Spleen (tissue), 11 donors: ENCODE measurements at regions not wholly inside any gene's neighbourhood (a gene's known extent, or its start where the extent isn't known, plus 50 kb on each side); places are given as distances from the start of the nearest gene placed in this dataset.

Experiments
- DNase-seq: peaks from one replicate; pipeline ENCODE4 v3.0.0-alpha.2; 2020
- H3K27ac ChIP-seq, 8 donors: fragments of 200-600 bp; sonication (generic) in 7 of 8; 1 replicate in 4 of 8; 2 replicates in 4 of 8; pipeline versions ENCODE4 v1.5.0 to v1.8.0; 2016 to 2021; ENCODE audit warnings: inconsistent platforms in 4 of 8, mild to moderate bottlenecking in 4 of 8, moderate library complexity in 1 of 8
- H3K27me3 ChIP-seq, 7 donors: fragments of 200-600 bp; sonication (generic) in 6 of 7; replicated peaks in 1 of 7; 1 replicate in 4 of 7; 2 replicates in 3 of 7; pipeline versions ENCODE4 v1.5.0 to v1.8.0; 2016 to 2021; ENCODE audit warnings: inconsistent platforms in 3 of 7, mild to moderate bottlenecking in 1 of 7
- H3K36me3 ChIP-seq, 6 donors: fragments of 200-600 bp; sonication (generic) in 5 of 6; 1 replicate in 4 of 6; 2 replicates in 2 of 6; pipeline versions ENCODE4 v1.5.0 to v1.8.0; 2016 to 2021; ENCODE audit warnings: inconsistent platforms in 2 of 6
- H3K4me1 ChIP-seq, 6 donors: fragments of 200-600 bp; sonication (generic) in 5 of 6; 1 replicate in 3 of 6; 2 replicates in 3 of 6; pipeline versions ENCODE4 v1.5.0 to v1.8.0; 2016 to 2021; ENCODE audit warnings: inconsistent platforms in 3 of 6
- H3K4me3 ChIP-seq, 8 donors: fragments of 200-600 bp; sonication (generic) in 7 of 8; 1 replicate in 4 of 8; 2 replicates in 4 of 8; pipeline versions ENCODE4 v1.5.0 to v1.8.0; 2016 to 2021; ENCODE audit warnings: inconsistent platforms in 4 of 8, mild to moderate bottlenecking in 4 of 8, moderate library complexity in 2 of 8
- H3K9me3 ChIP-seq, 8 donors: fragments of 200-600 bp; sonication (generic) in 7 of 8; 1 replicate in 4 of 8; 2 replicates in 4 of 8; pipeline versions ENCODE4 v1.5.0 to v1.8.0; 2016 to 2021; ENCODE audit warnings: inconsistent platforms in 4 of 8
- CTCF ChIP-seq, 11 experiments: fragments of 200-600 bp in 7 of 11; fragments of 450-650 bp in 4 of 11; sonication (generic) in 4 of 11; IDR thresholded peaks in 8 of 11; conservative IDR thresholded peaks in 3 of 11; 1 replicate in 7 of 11; 2 replicates in 4 of 11; pipeline versions ENCODE4 v1.4.0 to v1.8.0; 2016 to 2021; ENCODE audit warnings: antibody characterized with exemption in 11 of 11, inconsistent platforms in 4 of 11, mild to moderate bottlenecking in 1 of 11
- POLR2A ChIP-seq, 3 donors: fragments of 450-650 bp; IDR thresholded peaks; one replicate each; pipeline ENCODE4 v1.5.1; 2017; ENCODE audit warnings: antibody characterized with exemption in 3 of 3, mild to moderate bottlenecking in 1 of 3
- POLR2AphosphoS5 ChIP-seq, 3 donors: sonication (generic); formaldehyde crosslinking; IDR thresholded peaks; one replicate each; pipeline ENCODE4 v1.5.1; 2017; ENCODE audit warnings: antibody characterized with exemption in 3 of 3
- WGBS, 5 donors: extraction: QIAGEN DNeasy Blood & Tissue Kit in 3 of 5; methylation state at CpG; one replicate each; pipeline versions ENCODE4 v1.1.5 to v1.1.7; 2013 to 2018; 5-methylcytosine and 5-hydroxymethylcytosine counted together
- intact Hi-C: fragments of 100-400 bp; cut with DNase I; formaldehyde crosslinking; loops from one replicate; pipeline ENCODE4 v1.15.0; 2023; ENCODE audit warnings: low total_unique reads
- donor health status: healthy with polysubstance abuse.
- donor health status: DM: no; HTN: no; CAD: no; lungs with moderate emphysema.
- donor health status: DM: no; HTN: no; CAD: no.
- donor health status: Bipolar disorder and iron deficiency.
- donor health status: healthy.
- donor health status: DM: no; HTN: no; CAD: no.
- donor health status: DM: yes; HTN: yes; CAD: no.

GRCh38 chr6:66478705-66479104, 771.7 kb upstream of the EYS start:
- no peak for DNase-seq
- intact Hi-C loops: no loop called here
- no peak overlapping the region for H3K4me3 ChIP-seq
- H3K27ac ChIP-seq: no peak overlapping the region
- 85 to 94% (median 90%) methylated on average over 6 of the region's 6 CpGs for WGBS, 5 donors
- TF ChIP-seq POLR2AphosphoS5 (IDR thresholded peaks at IDR 0.05): no peak
- no peak for TF ChIP-seq CTCF (IDR thresholded peaks at IDR 0.05 in 8 of 11, conservative IDR thresholded peaks at IDR 0.05 in 3 of 11)
- TF ChIP-seq POLR2A (IDR thresholded peaks at IDR 0.05): no peak
- H3K27me3 ChIP-seq: no peaks in the 10 kb centered on the region
- H3K4me1 ChIP-seq: no peaks in the 10 kb centered on the region
- no peaks in the 10 kb centered on the region for H3K36me3 ChIP-seq
- peaks cover 0 to 45% (median 8%) of the 10 kb centered on the region in 8 donors for H3K9me3 ChIP-seq

GRCh38 chr6:66435321-66435720, 728.3 kb upstream of the EYS start:
- Histone ChIP-seq H3K36me3 (no peaks in the 10 kb centered on the region), H3K27me3 (no peaks in the 10 kb centered on the region), H3K4me3 (no peak overlapping the region), H3K27ac (no peak overlapping the region), H3K9me3 (no peaks in the 10 kb centered on the region), H3K4me1 (no peaks in the 10 kb centered on the region)
- TF ChIP-seq POLR2A (IDR thresholded peaks at IDR 0.05) (no peak), CTCF (IDR thresholded peaks at IDR 0.05 in 8 of 11, conservative IDR thresholded peaks at IDR 0.05 in 3 of 11) (no peak), POLR2AphosphoS5 (IDR thresholded peaks at IDR 0.05) (no peak)
- intact Hi-C loops: no loop called here
- no peak for DNase-seq
- WGBS, 5 donors: 78 to 89% (median 81%) methylated on average over 5 of the region's 5 CpGs

- no peak overlapping the region for H3K27ac ChIP-seq
- intact Hi-C loops: no loop called here
- WGBS, 5 donors: 64 to 78% (median 68%) methylated on average over 2 of the region's 2 CpGs
Measured at GRCh38 chr6:66429210-66429609, 722.2 kb upstream of the EYS start.

GRCh38 chr6:66423047-66423446, 716.0 kb upstream of the EYS start:
- DNase-seq: no peak
- Histone ChIP-seq H3K4me1 (no peaks in the 10 kb centered on the region), H3K9me3 (peaks cover 0 to 36% (median 29%) of the 10 kb centered on the region in 8 donors), H3K27me3 (no peaks in the 10 kb centered on the region), H3K36me3 (no peaks in the 10 kb centered on the region), H3K4me3 (no peak overlapping the region), H3K27ac (no peak overlapping the region)
- intact Hi-C loops: no loop called here
- no peak for TF ChIP-seq POLR2A (IDR thresholded peaks at IDR 0.05)
- no peak for TF ChIP-seq CTCF (IDR thresholded peaks at IDR 0.05 in 8 of 11, conservative IDR thresholded peaks at IDR 0.05 in 3 of 11)

More at GRCh38 chr6:66429210-66429609, 722.2 kb upstream of the EYS start:
- Histone ChIP-seq H3K4me1 (no peaks in the 10 kb centered on the region), H3K36me3 (no peaks in the 10 kb centered on the region), H3K9me3 (peaks cover 0 to 33% (median 28%) of the 10 kb centered on the region in 8 donors), H3K4me3 (no peak overlapping the region), H3K27me3 (no peaks in the 10 kb centered on the region)
- no peak for DNase-seq
- TF ChIP-seq CTCF (IDR thresholded peaks at IDR 0.05 in 8 of 11, conservative IDR thresholded peaks at IDR 0.05 in 3 of 11) (no peak), POLR2A (IDR thresholded peaks at IDR 0.05) (no peak), POLR2AphosphoS5 (IDR thresholded peaks at IDR 0.05) (no peak)
